GM19238 (cell line): ENCODE measurements at regions not wholly inside any gene's neighbourhood (a gene's known extent, or its start where the extent isn't known, plus 50 kb on each side); places are given as distances from the start of the nearest gene placed in this dataset.

Experiments
- DNase-seq: peaks from one replicate; pipeline ENCODE4 v3.0.0; 2011; ENCODE audit warnings: low spot score; ENCODE audit not compliant: insufficient read length

DNA sequence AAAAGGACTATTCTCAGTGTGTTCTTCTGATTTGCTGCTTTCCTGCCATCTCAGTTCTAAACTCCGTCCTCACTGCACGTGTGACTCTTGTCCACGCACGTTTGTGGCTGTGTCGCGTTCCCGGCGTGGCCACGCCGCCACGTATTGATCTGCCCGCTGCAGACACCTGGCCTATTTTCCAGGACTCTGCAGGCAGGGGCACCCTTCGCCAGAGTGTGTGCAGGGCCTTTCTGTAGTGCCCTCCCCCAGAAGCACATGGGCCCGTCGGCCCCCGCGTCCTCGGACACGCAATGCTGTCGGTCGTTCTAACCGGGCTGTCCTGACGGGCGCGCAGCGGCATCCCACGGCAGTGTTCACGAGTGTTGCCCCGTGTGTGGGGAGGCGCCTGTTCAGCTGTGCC, 87.6 kb downstream of the YTHDF1 start:
- no peak for DNase-seq

- no peak for DNase-seq
These were observed 88.1 kb downstream of the YTHDF1 start for GRCh38 chr20:63127700-63128364.

DNA sequence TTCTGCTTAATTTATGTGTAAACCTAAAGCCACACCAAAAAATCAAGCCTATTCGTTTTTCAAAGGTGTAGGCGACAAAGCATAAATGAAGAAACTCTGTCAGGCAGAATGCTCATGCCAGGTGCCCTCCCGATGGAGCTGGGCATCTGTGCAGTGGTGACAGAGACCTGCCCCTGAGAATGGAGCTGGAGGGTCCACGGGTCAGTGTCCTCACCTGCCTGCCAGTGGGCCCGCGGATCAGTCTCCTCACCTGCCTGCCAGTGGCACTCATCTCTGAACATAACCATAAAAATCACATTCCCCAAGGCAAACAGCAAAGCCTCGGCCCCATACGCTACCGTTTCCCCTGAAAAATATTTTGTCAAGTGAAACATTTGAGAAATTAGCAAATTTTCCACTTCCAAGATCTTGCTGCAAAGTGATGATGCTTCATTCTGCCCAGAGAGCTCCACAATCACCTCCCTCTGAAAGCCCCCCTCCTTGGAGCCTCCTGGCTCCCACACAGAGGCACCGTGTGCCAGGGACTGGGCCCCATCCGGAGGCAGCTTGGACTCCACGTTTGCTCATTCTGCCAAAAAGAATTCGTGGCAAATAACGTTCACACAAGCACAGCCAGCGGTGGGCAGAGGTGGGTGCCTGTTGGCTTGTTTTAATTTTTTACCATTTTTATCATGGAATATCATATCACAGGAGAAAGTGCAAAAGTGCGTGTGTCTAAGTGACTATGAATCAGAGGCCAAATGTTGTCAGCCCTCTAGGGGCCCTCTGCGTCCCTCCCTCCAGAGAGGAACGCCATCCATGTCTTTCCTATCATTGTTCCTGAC, 88.8 kb downstream of the YTHDF1 start:
- DNase-seq, result no peak

DNA sequence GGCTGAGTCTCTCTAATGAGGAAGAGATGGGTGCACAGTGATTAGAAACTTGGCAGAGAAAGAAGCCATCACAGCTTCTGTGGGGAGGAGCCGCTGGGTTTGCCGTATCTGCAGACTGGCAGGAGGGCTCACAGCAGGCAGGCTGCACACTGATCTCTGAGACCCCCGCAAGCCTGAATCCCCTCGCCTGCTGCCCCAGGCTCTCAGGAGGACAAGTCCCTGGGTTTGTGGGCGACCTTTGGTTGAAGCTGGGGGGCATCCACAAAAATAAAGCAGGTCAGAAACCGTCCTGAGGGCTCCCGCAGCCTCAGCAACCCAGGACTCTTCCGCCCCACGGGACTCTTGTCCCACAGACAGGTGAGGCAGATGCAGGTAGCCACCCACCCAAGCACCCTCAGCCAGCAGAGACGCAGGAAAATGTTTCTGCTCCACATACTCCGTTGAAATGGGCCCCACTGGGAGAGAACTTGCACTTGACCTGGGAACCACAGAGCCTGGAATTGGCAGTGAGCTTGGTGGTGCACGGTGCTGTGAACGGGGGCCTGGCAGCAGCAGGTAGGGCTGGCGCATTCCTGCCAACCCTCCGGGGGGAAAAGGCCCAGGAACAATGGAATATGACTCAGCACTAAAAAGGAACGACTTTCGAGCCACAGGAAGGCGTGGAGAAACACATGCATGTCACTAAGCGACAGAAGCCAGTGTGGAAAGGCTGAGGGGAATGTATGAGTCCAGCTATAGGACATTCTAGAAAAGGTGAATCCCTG, 89.9 kb downstream of the YTHDF1 start:
- no peak for DNase-seq

DNA sequence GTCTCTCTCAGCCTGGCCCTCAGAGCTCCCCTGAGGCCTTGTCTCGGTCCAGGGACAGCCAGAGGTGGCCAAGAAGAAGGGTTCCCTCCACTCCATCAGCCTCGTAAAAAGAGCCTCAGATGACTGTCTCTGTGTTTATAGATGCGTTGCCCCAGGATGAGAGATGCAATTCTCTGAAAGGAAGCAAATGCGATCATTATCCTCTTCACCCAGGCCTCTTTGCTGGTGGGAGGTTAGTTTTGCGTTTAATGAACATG, 90.4 kb downstream of the YTHDF1 start:
- no peak for DNase-seq

GRCh38 chr20:63124782-63125580, 91.0 kb downstream of the YTHDF1 start:
- no peak for DNase-seq

DNA sequence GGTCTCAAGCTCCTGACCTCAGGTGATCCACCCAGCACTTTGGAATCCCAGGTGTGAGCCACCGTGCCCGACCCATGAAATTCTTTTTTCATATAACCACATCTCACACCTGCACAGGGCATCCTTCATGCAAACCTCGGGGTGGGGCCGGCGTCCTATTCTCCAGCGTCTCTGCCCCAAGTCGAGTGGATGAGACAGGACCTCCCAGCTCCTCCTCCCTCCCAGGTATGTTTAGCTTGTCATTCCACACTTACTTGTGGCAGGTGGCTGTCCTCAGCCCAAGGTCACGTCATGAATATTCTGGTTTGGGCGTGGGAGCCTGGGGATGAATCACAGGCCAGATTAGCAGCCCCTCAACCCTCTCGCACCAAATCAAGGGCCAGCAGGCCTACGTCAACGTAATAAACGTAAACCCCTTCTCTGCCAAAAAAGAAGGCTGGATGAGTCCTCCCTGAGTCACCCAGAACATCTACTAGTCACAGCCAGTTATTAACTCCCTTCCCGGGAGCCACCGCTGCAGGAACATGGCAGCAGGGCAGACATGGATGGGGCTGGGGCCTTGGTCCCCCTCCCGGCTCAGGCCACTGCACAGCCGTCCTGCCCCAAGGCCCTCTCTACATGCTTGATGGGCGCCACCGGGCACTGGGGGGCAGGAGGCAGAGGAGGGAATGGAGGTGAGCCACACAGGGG, 91.7 kb downstream of the YTHDF1 start:
- DNase-seq, result no peak

GRCh38 chr20:63123331-63123741, 92.6 kb downstream of the YTHDF1 start:
- DNase-seq, result no peak

- DNase-seq, result no peak
These were observed 93.3 kb downstream of the YTHDF1 start for GRCh38 chr20:63122626-63123025.

GRCh38 chr20:63121749-63122405, 94.1 kb downstream of the YTHDF1 start:
- DNase-seq, result no peak

DNA sequence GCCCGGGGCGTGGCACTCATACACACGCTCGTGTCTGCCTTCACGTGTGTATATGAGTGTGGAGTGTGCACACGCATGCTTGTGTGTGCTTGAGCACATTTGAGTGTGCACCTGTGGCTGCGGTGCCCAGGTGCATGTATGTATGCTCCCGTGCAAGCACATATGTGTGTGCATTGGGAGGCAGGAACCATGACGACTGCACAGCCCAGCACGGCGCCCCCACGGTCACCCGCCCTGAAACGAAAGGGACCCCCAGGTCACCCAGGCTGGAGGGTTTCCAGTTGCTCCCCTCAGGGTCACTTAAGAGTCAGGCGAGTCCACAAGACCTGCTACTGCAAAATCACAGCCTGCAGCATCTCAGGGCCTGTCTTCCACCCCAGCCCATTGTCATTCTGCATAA, 94.7 kb downstream of the YTHDF1 start:
- DNase-seq, result no peak

- DNase-seq, result no peak
These were observed 95.2 kb downstream of the YTHDF1 start for GRCh38 chr20:63120808-63121090.

DNA sequence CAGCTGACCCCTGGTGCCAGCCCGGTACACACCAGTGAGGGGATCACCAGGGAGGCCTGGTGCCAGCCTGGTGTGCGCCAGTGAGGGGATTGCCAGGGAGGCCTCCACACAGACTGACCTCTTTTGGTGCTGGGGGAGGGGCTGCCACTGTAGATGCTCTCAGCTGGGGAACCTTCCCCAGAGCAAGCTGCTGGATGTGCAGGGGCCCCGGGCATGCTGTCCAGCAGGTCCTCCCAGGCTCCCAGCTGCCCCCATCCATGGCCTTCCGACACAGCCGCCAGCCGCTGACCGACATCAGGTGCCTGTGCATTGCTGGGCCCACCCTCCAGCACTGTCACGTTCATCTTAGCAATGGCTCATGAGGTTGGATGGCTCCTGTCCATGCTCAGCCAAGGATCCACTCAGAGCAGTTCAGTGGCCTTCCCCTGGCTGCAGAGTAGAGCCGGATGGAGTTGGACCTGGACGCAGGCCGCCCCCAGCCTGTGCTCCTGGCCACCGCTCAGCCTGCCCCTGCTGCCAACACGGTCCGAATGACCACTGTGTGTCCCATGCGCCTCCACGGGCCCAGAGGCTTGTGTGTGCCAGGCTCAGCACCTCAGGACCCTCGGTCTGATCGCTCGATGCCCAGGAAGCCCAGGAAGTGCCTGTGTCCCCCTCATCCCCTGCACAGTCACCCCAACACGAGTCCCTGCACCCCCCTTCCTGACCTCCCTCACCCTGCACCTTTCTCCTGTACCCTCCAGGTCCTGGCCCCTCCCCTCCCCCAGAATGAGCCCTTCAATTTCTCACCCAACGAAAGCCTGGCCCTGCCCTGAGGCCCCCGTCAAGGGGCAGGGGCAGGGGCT, 95.7 kb downstream of the YTHDF1 start:
- DNase-seq, result no peak

DNA sequence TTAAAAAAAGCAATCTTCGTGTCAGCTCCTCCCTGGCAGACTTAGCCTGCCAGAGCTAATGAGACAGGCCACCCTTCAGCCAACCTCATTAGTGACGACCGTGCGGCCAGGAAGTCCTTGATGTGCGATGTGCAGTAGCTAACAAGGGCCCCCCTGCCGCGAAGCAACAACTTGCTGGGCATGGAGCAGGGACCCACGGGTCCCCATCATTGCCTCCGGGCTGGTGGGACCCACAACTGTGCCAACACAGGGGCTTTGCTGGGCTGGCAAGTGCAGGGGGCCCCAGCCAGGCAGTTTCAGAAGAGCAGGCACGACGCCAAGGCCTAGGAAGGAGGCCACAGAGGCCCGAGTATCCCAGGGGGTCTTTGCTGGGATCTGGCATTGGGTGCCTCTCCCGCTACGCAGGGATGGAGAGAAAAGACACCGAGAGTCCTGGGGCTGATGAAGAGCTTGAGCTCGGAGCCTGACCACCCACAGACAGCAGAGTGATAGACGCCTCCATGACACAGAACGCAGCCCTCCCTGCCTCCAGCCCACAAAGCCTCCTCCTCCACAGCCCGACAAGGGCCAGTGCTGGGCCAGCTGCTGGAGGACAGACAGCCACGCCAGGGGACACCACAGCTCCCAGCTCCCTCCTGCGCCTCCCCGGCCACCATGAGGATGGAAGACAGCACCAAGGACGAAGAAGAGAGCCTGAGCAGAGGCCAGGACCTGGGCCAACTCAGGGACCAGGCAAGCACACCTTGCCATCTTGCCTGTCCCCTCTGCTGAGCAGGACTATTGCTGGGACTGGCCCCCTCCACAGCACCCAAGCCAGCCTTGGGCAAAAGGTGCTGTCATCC, 96.6 kb downstream of the YTHDF1 start:
- DNase-seq, result no peak

GRCh38 chr20:63118303-63119120, 97.4 kb downstream of the YTHDF1 start:
- DNase-seq, result no peak

- no peak for DNase-seq
These were observed 98.1 kb downstream of the YTHDF1 start for GRCh38 chr20:63117661-63118302.

DNA sequence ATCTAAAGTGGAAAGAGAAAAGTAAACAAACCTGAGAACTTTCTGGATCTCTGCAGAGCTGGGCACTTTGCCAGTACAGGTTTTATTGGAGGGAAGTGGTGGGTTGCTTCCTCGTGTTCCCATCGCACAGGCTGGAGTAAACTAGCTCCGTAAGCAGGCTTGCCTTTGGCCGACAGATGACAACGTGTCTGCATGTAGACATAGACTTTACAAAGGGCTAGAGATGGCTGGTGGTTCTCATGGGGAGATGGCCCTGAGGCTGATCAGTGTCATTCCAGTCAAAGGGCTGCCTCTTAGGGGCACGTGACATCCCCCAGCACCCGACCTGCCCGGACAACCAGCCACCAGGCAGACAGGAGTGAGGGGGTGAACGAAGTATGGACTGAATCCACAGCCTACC, 98.8 kb downstream of the YTHDF1 start:
- DNase-seq, result no peak
